ENCODE measurements at regions not wholly inside any gene's neighbourhood (a gene's known extent, or its start where the extent isn't known, plus 50 kb on each side); places are given as distances from the start of the nearest gene placed in this dataset.
"Not testable (repeated sequence)": the region's sequence is repeated elsewhere in the genome, so short reads cannot be mapped to it uniquely, and the experiment has no call there.

GRCh38 chr10:53183733-53184132, 411.1 kb upstream of the MBL2 start:
- no peak for DNase-seq (ENCODE audit: low read depth, low spot score)

DNA sequence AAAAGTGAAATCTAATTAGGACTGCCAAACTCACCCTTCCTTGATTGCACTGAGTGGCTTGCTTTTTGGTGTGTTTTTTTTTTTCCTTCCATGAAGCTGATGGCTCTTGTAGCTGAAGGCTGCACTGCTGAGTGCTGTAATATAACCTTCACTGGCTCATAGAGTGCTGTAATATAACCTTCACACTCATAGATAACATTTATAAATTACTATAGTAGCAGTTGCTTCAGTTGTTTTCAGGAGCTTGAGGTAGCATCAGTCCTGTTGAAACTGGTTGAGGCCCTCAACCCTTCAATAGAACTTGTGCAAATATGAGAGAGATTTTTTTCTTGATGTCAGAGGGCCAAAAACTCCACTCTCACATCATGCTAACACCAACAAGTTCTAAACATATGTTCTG, 404.9 kb upstream of the MBL2 start:
- DNase-seq (ENCODE audit: low read depth, low spot score) = no peak

DNA sequence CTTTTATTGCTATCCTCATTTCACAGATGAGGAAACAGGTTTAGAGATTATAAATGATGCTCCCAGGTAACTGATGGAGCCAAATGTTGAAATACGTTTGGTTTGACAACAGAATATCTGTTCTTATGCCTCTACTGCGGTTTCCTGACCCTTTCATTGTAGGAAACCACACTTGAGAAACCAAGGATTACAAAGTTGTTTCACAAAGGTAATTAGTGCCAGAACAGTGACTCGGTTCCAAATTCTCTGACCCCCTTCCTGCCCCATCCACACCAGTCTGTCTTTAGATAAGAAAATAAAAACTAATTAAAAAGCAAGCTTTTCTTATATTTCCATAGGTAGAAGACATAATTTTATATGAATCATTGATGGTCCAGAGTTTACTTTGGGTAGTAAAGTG, 393.7 kb upstream of the MBL2 start:
- DNase-seq (ENCODE audit: low read depth, low spot score) = no peak

GRCh38 chr10:53162856-53163255, 390.3 kb upstream of the MBL2 start:
- no peak for DNase-seq (ENCODE audit: low read depth, low spot score)

- DNase-seq (ENCODE audit: low read depth, low spot score) = no peak
Observed at GRCh38 chr10:53161231-53161630, 388.6 kb upstream of the MBL2 start.

DNA sequence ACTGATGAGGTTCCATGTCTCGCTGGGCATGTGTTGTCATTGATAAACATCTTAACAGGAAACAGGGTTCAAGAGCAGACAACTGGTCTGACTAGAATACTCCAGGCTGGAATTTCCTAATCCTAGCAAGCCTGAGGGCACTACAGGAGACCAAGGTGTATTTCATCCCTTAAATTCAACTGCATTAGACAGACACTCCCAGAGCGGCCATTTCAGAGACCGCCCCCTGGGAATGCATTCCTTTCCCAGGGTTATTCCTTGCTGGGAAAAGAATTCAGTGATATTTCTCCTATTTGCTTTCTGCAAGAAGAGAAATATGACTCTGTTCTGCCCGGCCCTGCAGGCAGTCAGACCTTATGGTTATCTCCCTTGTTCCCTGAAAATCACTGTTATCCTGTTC, 383.1 kb upstream of the MBL2 start:
- DNase-seq (ENCODE audit: low read depth, low spot score) = not testable (repeated sequence)

DNA sequence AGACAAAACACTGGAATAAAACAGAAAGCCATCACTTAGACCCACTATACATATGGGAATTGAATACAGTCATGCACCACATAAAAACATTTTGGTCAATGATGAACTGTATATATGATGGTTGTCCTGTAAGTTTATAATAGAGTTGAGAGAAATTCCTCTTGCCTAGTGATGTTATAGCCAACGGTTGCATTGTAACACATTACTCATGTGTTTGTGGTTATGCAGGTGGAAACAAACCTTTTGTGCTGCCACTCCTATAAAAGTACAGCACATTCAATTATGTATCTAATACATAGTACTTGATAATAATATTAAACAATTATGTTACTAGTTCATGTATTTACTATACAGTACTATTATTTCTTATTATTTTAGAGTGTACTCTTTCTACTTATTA, 381.2 kb upstream of the MBL2 start:
- DNase-seq (ENCODE audit: low read depth, low spot score) = no peak

GRCh38 chr10:53140506-53140905, 367.9 kb upstream of the MBL2 start:
- DNase-seq (ENCODE audit: low read depth, low spot score) = no peak

DNA sequence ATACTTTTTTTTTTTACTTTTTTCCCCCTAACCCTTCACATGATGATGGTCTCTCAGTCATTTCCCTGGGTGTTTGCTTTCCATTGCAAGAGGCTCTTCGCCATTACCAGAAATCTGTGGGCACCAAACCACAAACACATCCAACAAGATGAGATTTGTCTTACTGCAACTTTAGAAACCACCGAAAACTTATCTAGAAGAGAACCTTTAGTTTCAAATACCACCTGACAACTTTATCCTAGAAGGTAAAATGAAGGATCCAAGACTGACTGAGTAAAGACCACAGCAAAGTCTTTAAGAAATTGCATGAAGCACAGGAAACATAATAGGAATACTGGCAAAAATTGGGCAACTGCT, 363.3 kb upstream of the MBL2 start:
- no peak for DNase-seq (ENCODE audit: low read depth, low spot score)

DNA sequence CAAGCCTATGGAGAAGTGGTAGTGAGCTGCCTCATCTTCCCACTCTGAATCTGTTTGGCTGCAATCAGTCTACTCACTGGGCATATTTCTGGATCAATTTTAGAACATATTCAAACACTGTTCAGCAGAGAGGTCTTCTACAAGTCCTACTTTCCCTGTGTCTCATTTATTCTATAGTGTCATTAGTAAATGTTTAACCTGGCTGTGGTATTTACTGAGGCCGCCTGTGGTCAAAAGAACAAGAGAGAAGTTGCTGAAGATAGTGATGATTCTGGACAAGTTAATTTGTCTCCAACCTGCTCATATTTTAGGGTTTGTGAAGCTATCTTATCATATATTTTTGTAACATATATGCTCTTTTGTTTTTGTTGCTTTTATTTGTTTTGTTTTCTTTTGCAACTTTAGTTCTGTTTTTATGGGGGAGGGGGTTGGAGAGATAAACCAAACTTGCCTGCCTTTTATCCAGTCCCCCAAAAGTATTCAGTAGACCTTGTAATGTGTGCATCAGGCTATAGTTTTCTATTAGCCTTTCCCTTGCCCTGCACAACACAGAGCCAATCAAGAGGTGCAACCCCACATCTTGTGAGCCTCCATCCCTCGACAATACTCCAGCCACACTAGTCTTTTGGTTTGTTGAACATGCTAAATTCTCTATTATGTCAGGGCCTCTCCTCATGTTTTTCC, 362.8 kb upstream of the MBL2 start:
- no peak for DNase-seq (ENCODE audit: low read depth, low spot score)

GRCh38 chr10:53134050-53134449, 361.5 kb upstream of the MBL2 start:
- DNase-seq (ENCODE audit: low read depth, low spot score) = no peak

DNA sequence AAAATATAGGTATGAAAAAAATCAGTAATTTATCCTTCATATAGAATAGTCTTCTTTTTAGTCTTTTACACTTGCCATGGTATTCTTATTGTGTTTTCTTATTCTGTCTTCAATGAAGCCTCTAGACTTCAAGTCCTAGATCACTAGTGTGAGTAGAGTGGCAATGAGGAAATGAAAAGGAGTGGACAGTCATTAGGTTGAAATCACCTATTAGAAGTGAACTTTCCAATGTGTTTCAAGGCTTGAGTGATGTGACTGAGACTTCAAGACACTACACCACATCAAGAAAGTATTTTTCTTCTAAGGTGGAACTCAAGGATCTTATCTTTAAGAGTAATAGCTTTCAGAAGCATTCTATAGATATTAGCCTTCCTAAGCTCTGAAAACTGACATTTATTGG, 357.8 kb upstream of the MBL2 start:
- no peak for DNase-seq (ENCODE audit: low read depth, low spot score)

- no peak for DNase-seq (ENCODE audit: low read depth, low spot score)
Observed at GRCh38 chr10:53127686-53128085, 355.1 kb upstream of the MBL2 start.

- no peak for DNase-seq (ENCODE audit: low read depth, low spot score)
Observed at GRCh38 chr10:53123311-53123710, 350.7 kb upstream of the MBL2 start.

- no peak for DNase-seq (ENCODE audit: low read depth, low spot score)
Observed at GRCh38 chr10:53122281-53122680, 349.7 kb upstream of the MBL2 start.

DNA sequence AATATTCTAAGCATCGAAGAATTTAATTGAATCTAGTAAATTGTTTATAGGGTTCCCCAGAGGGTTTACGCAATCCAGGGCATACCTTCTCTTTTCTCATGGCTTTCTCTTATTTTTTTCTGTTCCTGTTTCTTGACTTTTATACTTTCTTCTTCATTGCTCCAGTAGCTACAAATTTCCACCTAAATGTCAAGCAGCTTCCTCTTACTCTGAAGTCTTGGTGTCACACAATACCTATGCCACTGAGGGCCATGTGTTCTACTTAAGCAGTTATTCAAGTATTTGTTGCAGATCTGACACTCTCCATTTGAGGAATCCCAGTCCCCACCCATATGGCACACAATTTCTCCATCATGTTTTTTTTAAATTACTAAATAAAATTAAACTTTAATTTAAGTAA, 343.1 kb upstream of the MBL2 start:
- DNase-seq (ENCODE audit: low read depth, low spot score) = no peak

- no peak for DNase-seq (ENCODE audit: low read depth, low spot score)
Observed at GRCh38 chr10:53111529-53111928, 338.9 kb upstream of the MBL2 start.

DNA sequence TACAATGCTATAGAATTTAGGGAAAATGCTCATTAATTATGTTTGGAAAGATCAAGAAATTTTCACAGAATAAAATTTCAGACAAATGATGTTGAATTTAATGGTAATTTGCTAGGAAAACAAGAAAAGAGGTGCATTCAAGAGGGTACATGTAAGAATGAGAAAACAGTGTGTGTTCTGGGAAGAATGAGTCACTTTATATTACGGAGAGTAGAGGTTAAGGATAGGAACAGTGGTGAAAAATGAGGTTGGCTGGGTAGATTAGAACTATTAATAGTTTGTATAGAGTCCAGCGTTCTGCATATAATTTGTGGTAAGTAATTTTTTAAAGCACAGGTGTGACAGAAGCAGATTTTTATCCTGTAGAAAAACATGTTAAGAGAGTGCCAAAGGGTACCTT, 336.7 kb upstream of the MBL2 start:
- DNase-seq (ENCODE audit: low read depth, low spot score) = no peak

DNA sequence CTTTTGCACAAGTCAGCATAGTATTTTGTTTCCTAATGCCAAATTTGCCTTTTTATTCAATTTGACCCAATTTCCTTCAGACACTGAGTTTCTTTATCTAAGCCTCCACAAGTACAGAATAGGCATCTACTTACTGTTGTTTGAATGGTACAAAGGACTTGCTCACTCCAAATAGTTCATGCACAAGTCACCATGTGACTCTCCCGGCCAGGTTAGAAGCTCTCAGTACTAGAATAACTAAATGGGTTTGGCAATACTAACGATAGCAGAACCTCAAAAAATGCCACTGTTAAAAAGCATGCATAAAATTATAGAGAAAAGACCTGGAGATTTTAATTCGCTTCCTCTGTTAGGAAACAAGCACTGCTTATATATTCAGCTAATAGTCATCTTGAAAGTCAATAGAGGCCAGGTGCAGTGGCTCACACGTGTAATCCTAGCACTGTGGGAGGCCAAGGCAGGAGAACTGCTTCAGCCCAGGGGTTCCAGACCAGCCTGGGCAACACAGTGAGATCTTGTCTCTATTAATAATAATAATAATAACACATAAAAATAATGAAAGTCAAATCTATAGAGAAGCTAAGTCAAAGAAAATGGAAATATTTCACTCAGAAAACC, 335.8 kb upstream of the MBL2 start:
- no peak for DNase-seq (ENCODE audit: low read depth, low spot score)

GRCh38 chr10:53107711-53108110, 335.1 kb upstream of the MBL2 start:
- no peak for DNase-seq (ENCODE audit: low read depth, low spot score)

DNA sequence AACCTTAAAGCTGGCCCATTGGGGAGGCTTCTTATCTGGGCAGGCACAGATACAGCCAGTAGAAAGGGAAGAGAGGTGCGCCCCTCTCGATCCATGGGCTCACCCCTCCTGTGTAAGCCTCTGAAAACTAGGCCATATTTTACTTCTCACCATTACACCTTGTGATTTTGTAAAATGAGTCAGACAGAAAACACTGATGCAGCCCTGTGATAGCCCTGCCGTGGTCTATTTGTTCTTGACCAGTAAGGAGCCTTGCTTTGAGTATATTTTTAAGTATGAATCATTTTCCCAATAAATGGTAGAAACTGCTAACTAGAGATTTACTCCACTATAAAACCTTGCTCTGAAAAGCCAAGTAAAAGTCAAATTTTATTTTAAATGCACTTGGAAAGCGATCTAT, 329.8 kb upstream of the MBL2 start:
- DNase-seq (ENCODE audit: low read depth, low spot score) = no peak

GRCh38 chr10:53093878-53094277, 321.3 kb upstream of the MBL2 start:
- DNase-seq (ENCODE audit: low read depth, low spot score) = no peak

DNA sequence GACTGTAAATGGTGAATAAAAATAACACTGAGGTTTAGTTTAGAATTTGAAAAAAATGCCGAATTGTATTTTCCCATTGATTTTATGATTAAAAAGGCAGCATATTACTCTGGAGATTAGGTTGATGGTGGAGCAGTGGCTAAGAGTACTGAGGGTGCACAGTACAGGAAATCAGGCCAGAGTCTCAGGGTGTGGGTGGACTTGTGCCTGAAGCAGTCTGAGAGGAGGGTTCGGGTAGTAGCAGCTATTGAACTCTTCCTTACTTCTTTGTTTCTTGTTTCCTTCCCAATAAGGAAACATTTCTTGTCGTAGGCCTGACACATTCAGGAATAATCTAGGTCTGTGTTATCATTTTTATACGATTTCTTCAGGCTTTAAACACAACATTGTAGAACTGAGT, 319.0 kb upstream of the MBL2 start:
- no peak for DNase-seq (ENCODE audit: low read depth, low spot score)

DNA sequence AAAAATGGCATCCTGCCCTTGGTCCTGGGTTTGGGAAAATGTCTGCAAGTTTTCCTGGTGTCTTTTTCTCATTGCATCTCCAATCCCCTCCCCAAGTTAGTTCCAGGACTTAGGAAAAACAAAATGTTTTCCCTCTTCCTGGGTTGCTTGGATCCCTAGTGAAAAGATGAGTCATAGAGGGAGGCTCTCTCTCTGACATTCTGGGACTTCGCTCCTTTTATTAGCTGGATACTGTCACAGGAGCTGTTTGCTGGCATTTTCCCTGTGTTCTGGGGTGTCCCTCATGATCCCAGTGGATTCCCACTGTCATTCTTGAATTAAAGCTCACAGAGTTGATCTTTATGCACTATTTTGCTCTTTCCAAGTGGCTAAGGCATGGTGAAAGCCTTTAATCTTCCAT, 316.4 kb upstream of the MBL2 start:
- no peak for DNase-seq (ENCODE audit: low read depth, low spot score)

Measured in smooth muscle cell of the brain vasculature (primary cell).